GM19043 (cell line): ENCODE measurements at regions not wholly inside any gene's neighbourhood (a gene's known extent, or its start where the extent isn't known, plus 50 kb on each side); places are given as distances from the start of the nearest gene placed in this dataset.

Experiments
- ATAC-seq: cut with Tn5 transposase; IDR thresholded peaks from one replicate; pipeline ENCODE4 v1.9.1; 2021; ENCODE audit warnings: low read depth; ENCODE audit not compliant: unreplicated experiment

GRCh38 chr9:75397836-75398235 lies 309.5 kb downstream of the OSTF1 start:
- no peak for ATAC-seq

GRCh38 chr9:75408391-75408790 lies 320.1 kb downstream of the OSTF1 start:
- no peak for ATAC-seq

- no peak for ATAC-seq
Observed at GRCh38 chr9:75410405-75410804, 322.1 kb downstream of the OSTF1 start.

GRCh38 chr9:75414371-75415160 lies 326.3 kb downstream of the OSTF1 start:
- ATAC-seq, result no peak

GRCh38 chr9:75417471-75417870 lies 329.2 kb downstream of the OSTF1 start:
- ATAC-seq, result no peak

- ATAC-seq, result no peak
Observed at GRCh38 chr9:75418518-75418917, 330.2 kb downstream of the OSTF1 start.

GRCh38 chr9:75422944-75423522 lies 334.7 kb downstream of the OSTF1 start:
- no peak for ATAC-seq

GRCh38 chr9:75429531-75430475 lies 341.5 kb downstream of the OSTF1 start:
- no peak for ATAC-seq

- no peak for ATAC-seq
Observed at GRCh38 chr9:75431375-75431774, 343.1 kb downstream of the OSTF1 start.

- no peak for ATAC-seq
Observed at GRCh38 chr9:75432386-75432785, 344.1 kb downstream of the OSTF1 start.

GRCh38 chr9:75432888-75433287 lies 344.6 kb downstream of the OSTF1 start:
- ATAC-seq, result no peak

- no peak for ATAC-seq
Observed at GRCh38 chr9:75438716-75439115, 350.4 kb downstream of the OSTF1 start.

- ATAC-seq, result no peak
Observed at GRCh38 chr9:75440914-75441313, 352.6 kb downstream of the OSTF1 start.

GRCh38 chr9:75445144-75445543 lies 356.8 kb downstream of the OSTF1 start:
- no peak for ATAC-seq

- no peak for ATAC-seq
Observed at GRCh38 chr9:75447281-75447680, 359.0 kb downstream of the OSTF1 start.

- ATAC-seq, result no peak
Observed at GRCh38 chr9:75448281-75448680, 360.0 kb downstream of the OSTF1 start.

- ATAC-seq, result no peak
Observed at GRCh38 chr9:75448955-75449354, 360.6 kb downstream of the OSTF1 start.

- no peak for ATAC-seq
Observed at GRCh38 chr9:75451045-75451444, 362.7 kb downstream of the OSTF1 start.

GRCh38 chr9:75451505-75451904 lies 363.2 kb downstream of the OSTF1 start:
- no peak for ATAC-seq

GRCh38 chr9:75452512-75452911 lies 364.2 kb downstream of the OSTF1 start:
- ATAC-seq, result no peak

- no peak for ATAC-seq
Observed at GRCh38 chr9:75454043-75454442, 365.7 kb downstream of the OSTF1 start.
